NT2/D1 (cell line): ENCODE measurements at regions not wholly inside any gene's neighbourhood (a gene's known extent, or its start where the extent isn't known, plus 50 kb on each side); places are given as distances from the start of the nearest gene placed in this dataset.
"Not testable (repeated sequence)": the region's sequence is repeated elsewhere in the genome, so short reads cannot be mapped to it uniquely, and the experiment has no call there.

Experiments used
- DNase-seq: peaks from one replicate; pipeline ENCODE4 v3.0.0-alpha.2; 2011; ENCODE audit warnings: low read depth, low spot score
- H3K27me3 ChIP-seq: 2 replicates; pipeline ENCODE4 v1.6.0; 2011; ENCODE audit warnings: mild to moderate bottlenecking; ENCODE audit not compliant: insufficient read length, insufficient read depth
- H3K36me3 ChIP-seq: 2 replicates; pipeline ENCODE4 v1.6.1; 2011; ENCODE audit warnings: mild to moderate bottlenecking, low read length, mixed read lengths; ENCODE audit not compliant: insufficient read depth, insufficient read length
- H3K4me1 ChIP-seq: 2 replicates; pipeline ENCODE4 v1.5.1; 2011; ENCODE audit not compliant: insufficient read depth, insufficient read length
- H3K4me3 ChIP-seq: 2 replicates; pipeline ENCODE4 v1.5.1; 2011; ENCODE audit warnings: low read depth; ENCODE audit not compliant: insufficient read length
- H3K9ac ChIP-seq: 2 replicates; pipeline ENCODE4 v1.6.0; 2011; ENCODE audit warnings: low read depth; ENCODE audit not compliant: insufficient read length
- H3K9me3 ChIP-seq: 2 replicates; pipeline ENCODE4 v1.5.1; 2011; ENCODE audit warnings: mild to moderate bottlenecking, low read length; ENCODE audit not compliant: insufficient read depth
- SUZ12 ChIP-seq: IDR thresholded peaks from 2 replicates; pipeline ENCODE4 v1.6.1; 2011; ENCODE audit not compliant: insufficient read length, insufficient read depth; ENCODE audit errors: extremely low read depth
- YY1 ChIP-seq: IDR thresholded peaks from 2 replicates; pipeline ENCODE4 v1.6.1; 2011; ENCODE audit not compliant: insufficient read length, insufficient read depth
- ZNF274 ChIP-seq: IDR thresholded peaks from 2 replicates; pipeline ENCODE4 v1.6.1; 2011; ENCODE audit warnings: mild to moderate bottlenecking, low read depth, low read length

- H3K4me3 ChIP-seq = no peak overlapping the region
- no peak overlapping the region for H3K9ac ChIP-seq
- no peaks in the 10 kb centered on the region for H3K27me3 ChIP-seq
- no peak for DNase-seq
- H3K36me3 ChIP-seq = no peaks in the 10 kb centered on the region
- H3K9me3 ChIP-seq = no peaks in the 10 kb centered on the region
- H3K4me1 ChIP-seq = peaks cover 7% of the 10 kb centered on the region
- TF ChIP-seq ZNF274 = no peak
- TF ChIP-seq SUZ12 = no peak
- TF ChIP-seq YY1 = no peak
Observed at GRCh38 chr10:84589526-84590205, 261.3 kb downstream of the CCSER2 start.

GRCh38 chr10:84590327-84591193 lies 262.2 kb downstream of the CCSER2 start:
- Histone ChIP-seq H3K4me3 (no peak overlapping the region), H3K4me1 (peaks cover 7% of the 10 kb centered on the region), H3K36me3 (no peaks in the 10 kb centered on the region), H3K27me3 (no peaks in the 10 kb centered on the region), H3K9ac (no peak overlapping the region), H3K9me3 (no peaks in the 10 kb centered on the region)
- DNase-seq = no peak
- TF ChIP-seq SUZ12 (no peak), ZNF274 (no peak), YY1 (no peak)

- Histone ChIP-seq H3K9me3 (peaks cover 12% of the 10 kb centered on the region; the same call in 1 of the 2 replicates), H3K27me3 (no peaks in the 10 kb centered on the region), H3K36me3 (no peaks in the 10 kb centered on the region), H3K4me3 (no peak overlapping the region), H3K4me1 (peaks cover 2% of the 10 kb centered on the region), H3K9ac (no peak overlapping the region)
- no peak for TF ChIP-seq ZNF274
- TF ChIP-seq SUZ12 = no peak
- no peak for TF ChIP-seq YY1
- no peak for DNase-seq
Observed at GRCh38 chr10:84593506-84593905, 265.1 kb downstream of the CCSER2 start.

GRCh38 chr10:84596585-84596984 lies 268.2 kb downstream of the CCSER2 start:
- TF ChIP-seq YY1 = no peak
- TF ChIP-seq ZNF274 = no peak
- no peak for TF ChIP-seq SUZ12
- no peak overlapping the region for H3K9ac ChIP-seq
- H3K4me1 ChIP-seq = peaks cover 2% of the 10 kb centered on the region
- no peaks in the 10 kb centered on the region for H3K27me3 ChIP-seq
- H3K4me3 ChIP-seq = no peak overlapping the region
- peaks cover 12% of the 10 kb centered on the region; the same call in 1 of the 2 replicates for H3K9me3 ChIP-seq
- H3K36me3 ChIP-seq = no peaks in the 10 kb centered on the region
- DNase-seq = no peak

- Histone ChIP-seq H3K4me1 (peaks cover 2% of the 10 kb centered on the region), H3K9ac (no peak overlapping the region), H3K4me3 (no peak overlapping the region), H3K36me3 (no peaks in the 10 kb centered on the region), H3K9me3 (peaks cover 12% of the 10 kb centered on the region; the same call in 1 of the 2 replicates), H3K27me3 (no peaks in the 10 kb centered on the region)
- TF ChIP-seq ZNF274 (no peak), SUZ12 (no peak), YY1 (no peak)
- no peak for DNase-seq
Observed at GRCh38 chr10:84599254-84599653, 270.9 kb downstream of the CCSER2 start.

- Histone ChIP-seq H3K4me1 (peaks cover 2% of the 10 kb centered on the region), H3K9ac (no peak overlapping the region), H3K9me3 (peaks cover 12% of the 10 kb centered on the region; the same call in 1 of the 2 replicates), H3K36me3 (no peaks in the 10 kb centered on the region), H3K27me3 (no peaks in the 10 kb centered on the region), H3K4me3 (no peak overlapping the region)
- TF ChIP-seq YY1 (no peak), SUZ12 (no peak), ZNF274 (no peak)
- no peak for DNase-seq
Observed at GRCh38 chr10:84600947-84601346, 272.6 kb downstream of the CCSER2 start.

GRCh38 chr10:84602543-84602942 lies 274.2 kb downstream of the CCSER2 start:
- DNase-seq, H3K27me3 ChIP-seq, H3K36me3 ChIP-seq, H3K9ac ChIP-seq, H3K9me3 ChIP-seq, H3K4me3 ChIP-seq, H3K4me1 ChIP-seq: not testable (repeated sequence)
